Fibroblast of lung (primary cell): ENCODE measurements at regions not wholly inside any gene's neighbourhood (a gene's known extent, or its start where the extent isn't known, plus 50 kb on each side); places are given as distances from the start of the nearest gene placed in this dataset.

Source experiments
- CTCF ChIP-seq, 2 donors: IDR thresholded peaks in 1 of 2; conservative IDR thresholded peaks in 1 of 2; 1 replicate in 1 of 2; 2 replicates in 1 of 2; pipeline ENCODE4 v1.5.1; 2011 to 2012; ENCODE audit warnings: low read length in 2 of 2, control low read depth in 1 of 2, inconsistent platforms in 1 of 2, low read depth in 1 of 2, mild to moderate bottlenecking in 1 of 2
- EZH2 ChIP-seq: IDR thresholded peaks from 2 replicates; pipeline ENCODE4 v1.5.1; 2012; ENCODE audit warnings: low read length, control low read depth, mild to moderate bottlenecking; ENCODE audit errors: missing control alignments

GRCh38 chr6:121670511-121670910, 235.1 kb downstream of the GJA1 start:
- TF ChIP-seq CTCF (conservative IDR thresholded peaks at IDR 0.05 in 1 of 2, IDR thresholded peaks at IDR 0.05 in 1 of 2; ENCODE audit: low read depth in 1 of 2, low read length in 2 of 2), result no peak
- no peak for TF ChIP-seq EZH2
